GM12865 (cell line): ENCODE measurements at regions not wholly inside any gene's neighbourhood (a gene's known extent, or its start where the extent isn't known, plus 50 kb on each side); places are given as distances from the start of the nearest gene placed in this dataset.

Experiments
- DNase-seq: peaks from one replicate; pipeline ENCODE4 v3.0.0; 2010; ENCODE audit warnings: low read depth
- H3K4me3 ChIP-seq: 2 replicates; pipeline ENCODE4 v1.5.1; 2011; ENCODE audit warnings: mild to moderate bottlenecking, low read depth, low read length, control low read depth
- TF ChIP-seq, protein P1 (sequence below): IDR thresholded peaks from 2 replicates; pipeline ENCODE4 v1.5.1; 2011; ENCODE audit warnings: low read length, control low read depth, low read depth, inconsistent platforms; ENCODE audit not compliant: insufficient read depth; ENCODE audit errors: missing control alignments

DNA sequence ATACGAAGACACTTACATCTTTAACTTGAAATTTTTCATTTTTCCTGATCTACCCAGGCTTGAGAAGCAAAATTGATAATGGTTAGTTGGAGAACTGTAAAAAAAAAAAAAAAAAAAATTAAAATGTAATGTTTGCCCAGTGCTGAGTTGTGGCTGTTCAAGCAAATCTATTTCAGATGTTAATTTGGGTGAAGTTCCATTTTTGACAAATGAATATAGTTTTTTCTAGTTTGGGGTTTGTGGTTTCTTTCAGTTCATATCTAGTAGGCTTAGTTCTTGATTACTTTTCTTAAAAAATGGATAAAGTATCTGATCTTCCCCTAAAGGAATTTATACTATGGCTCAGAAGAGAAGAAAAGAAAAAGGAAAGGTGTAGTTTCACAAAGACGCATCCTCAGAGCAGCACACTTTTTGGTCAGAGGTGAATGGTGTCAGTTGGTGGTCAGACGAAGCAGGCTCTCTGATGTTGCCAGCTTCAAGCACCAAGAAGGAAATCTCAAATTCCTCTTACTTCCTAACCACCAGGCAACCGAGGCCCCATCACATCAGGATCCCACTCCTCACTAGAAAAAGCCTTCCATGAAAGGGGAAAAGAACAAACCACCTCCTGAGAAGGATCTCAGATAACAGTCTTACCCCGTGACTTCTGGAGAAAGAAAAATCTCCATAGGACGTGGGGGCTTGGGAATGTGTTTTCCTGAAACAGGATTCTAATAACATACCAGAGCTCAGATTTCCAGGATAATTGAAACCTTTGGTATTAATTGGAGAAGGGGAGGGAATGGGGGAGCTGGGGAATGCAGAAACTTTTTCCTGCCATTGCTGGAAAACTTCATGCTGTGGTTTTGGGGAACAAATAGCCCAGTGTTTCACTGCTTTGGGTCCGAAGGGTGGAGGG lies 396.2 kb downstream of the CD83 start:
- DNase-seq, result no peak
- H3K4me3 ChIP-seq, result no peak overlapping the region
- TF ChIP-seq, protein P1, sequence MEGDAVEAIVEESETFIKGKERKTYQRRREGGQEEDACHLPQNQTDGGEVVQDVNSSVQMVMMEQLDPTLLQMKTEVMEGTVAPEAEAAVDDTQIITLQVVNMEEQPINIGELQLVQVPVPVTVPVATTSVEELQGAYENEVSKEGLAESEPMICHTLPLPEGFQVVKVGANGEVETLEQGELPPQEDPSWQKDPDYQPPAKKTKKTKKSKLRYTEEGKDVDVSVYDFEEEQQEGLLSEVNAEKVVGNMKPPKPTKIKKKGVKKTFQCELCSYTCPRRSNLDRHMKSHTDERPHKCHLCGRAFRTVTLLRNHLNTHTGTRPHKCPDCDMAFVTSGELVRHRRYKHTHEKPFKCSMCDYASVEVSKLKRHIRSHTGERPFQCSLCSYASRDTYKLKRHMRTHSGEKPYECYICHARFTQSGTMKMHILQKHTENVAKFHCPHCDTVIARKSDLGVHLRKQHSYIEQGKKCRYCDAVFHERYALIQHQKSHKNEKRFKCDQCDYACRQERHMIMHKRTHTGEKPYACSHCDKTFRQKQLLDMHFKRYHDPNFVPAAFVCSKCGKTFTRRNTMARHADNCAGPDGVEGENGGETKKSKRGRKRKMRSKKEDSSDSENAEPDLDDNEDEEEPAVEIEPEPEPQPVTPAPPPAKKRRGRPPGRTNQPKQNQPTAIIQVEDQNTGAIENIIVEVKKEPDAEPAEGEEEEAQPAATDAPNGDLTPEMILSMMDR, result no peak

DNA sequence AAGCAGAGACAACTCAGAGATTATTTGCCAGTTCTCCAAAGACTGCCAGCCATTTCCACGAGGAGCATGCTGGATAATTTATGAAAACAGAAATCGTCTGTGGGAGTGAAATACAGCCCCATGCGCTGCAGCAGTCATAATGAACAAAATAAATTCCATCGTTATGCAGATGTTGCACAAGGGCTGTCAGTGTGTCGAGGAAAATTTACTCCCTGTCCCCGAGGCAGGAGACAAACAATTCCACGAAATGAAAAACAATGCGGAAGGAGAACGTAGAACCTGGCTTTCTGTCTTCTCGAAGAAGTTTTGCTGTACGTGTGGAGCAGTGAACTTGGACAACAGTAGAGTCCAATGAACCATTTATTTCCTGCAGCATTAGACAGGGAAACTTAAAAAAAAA lies 399.4 kb downstream of the CD83 start:
- TF ChIP-seq, protein P1, result no peak
- H3K4me3 ChIP-seq, result no peak overlapping the region
- no peak for DNase-seq

DNA sequence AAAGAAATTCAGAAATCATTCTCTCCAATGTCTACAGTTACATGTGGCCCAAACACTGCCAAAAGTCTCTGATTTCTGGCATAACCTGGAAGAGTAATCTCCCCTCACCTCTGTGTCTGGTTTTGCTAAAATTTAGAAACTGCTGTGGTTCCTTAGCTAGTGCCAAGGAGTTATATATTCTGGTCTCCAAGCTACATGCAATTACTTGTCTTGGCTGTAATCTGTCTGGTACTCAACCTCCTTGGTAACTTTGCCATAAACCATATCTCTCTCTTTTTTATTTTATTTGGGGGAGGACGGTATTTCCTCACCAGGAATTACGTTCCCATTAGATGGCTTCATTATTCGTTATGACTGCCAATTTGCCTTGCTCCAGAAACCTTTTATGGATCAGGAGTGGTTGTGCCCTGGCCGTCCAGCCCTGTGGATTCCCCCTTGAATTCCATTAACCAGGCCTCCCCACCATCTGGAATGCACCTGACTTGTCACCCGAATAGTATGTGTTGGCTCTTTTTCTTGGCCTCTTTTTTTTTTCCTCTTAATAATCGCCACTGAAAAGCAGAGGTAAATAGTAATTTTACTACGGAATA lies 400.0 kb downstream of the CD83 start:
- H3K4me3 ChIP-seq, result no peak overlapping the region
- TF ChIP-seq, protein P1, result no peak
- no peak for DNase-seq

DNA sequence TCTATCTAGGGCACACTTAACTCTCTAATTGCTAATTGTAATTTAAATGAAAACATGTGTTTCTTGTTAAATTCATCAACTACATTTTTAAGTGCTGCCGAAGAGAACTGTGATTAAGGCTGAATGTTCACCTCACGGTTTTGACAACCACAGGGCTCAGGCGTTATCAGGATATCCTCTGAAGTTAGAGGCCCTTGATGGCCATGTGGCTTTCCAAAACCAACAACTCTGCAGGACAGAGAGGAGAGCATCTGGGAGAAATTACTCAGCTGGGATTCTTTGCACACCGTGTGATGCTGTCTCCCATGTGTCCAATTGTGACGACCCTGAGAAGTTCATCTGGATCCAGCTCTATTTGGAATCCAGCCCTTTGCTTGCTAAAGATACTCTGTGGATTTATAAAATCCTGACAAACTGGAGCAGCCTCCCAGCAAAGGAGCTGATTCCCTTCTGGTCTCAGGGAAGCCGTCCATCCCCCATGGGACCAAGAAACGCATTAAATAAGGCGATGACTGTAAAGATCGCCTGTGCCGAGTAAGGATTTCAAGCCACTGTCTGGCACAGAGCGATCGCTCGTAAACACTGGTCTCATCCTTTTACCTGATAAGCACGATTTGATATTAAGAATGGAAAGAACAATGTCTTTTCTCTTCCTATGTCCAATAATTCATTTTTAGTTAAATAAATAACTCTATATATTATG lies 401.1 kb downstream of the CD83 start:
- TF ChIP-seq, protein P1, result no peak
- H3K4me3 ChIP-seq, result no peak overlapping the region
- DNase-seq, result no peak

DNA sequence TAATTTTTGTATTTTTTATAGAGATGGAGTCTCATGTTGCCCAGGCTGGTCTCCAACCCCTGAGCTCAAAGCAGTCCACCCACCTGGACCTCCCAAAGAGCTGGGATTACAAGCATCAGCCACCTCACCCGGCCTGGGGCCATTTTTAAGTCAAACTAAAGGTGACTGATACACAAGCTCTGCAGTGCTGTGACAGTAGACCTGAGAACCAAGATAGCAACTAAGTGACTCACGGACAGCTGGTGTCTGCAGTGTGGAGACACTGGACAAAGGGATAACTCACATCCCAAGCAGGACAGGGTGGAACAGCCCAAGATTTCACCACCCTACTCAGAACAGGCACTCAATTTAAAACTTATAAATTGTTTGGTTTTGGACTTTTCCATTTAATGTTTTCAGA lies 402.5 kb downstream of the CD83 start:
- DNase-seq, result no peak
- TF ChIP-seq, protein P1, result no peak
- no peak overlapping the region for H3K4me3 ChIP-seq

DNA sequence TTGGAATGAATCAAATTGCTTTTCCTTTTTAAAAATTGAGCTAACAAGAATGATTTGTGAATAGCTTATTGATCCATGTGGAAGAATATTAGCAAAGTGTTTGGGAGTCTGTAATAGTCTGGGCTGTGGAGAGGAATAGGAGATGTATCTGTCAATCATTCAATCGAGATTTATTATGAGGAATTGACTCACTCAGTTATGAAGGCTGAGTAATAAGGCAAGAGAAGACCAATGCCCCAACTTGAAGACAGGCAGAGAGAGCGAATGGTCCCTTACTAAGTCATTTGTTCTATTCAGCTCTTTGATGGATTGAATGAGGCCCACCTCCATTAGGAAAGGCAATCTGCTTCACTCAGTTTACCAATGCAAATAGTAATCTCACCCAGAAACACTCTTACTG lies 403.0 kb downstream of the CD83 start:
- DNase-seq, result no peak
- H3K4me3 ChIP-seq, result no peak overlapping the region
- TF ChIP-seq, protein P1, result no peak
